Stimulated activated CD8-positive, alpha-beta memory T cell treated with anti-CD3 and anti-CD28 coated beads, Interleukin-15, amount 100 ng/mL, for 48 hours (primary cell): ENCODE measurements at regions not wholly inside any gene's neighbourhood (a gene's known extent, or its start where the extent isn't known, plus 50 kb on each side); places are given as distances from the start of the nearest gene placed in this dataset.

Source experiments
- DNase-seq, 2 donors: peaks; one replicate each; pipeline ENCODE4 v3.0.0-alpha.2; 2020; ENCODE audit warnings: low read depth in 2 of 2

DNA sequence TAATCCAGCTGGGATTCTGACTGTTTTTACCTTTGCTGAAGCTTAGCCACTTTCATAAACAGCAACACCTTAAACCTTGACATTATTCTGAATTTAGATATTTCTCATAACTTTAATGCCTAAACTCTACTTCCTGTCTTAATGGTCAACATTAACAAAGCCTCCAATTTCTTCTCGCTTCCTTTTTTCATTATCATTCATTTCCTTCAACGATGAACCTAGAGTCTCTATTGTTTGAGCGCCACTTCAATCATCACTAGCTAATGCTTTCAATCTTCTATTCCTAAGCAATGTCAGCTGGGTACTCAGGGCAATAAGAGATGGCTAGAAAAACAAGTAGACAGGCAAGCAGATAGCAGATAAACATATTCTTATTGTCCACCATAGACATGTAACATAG is 96.6 kb upstream of the TMEM196 start:
- no peak for DNase-seq

DNA sequence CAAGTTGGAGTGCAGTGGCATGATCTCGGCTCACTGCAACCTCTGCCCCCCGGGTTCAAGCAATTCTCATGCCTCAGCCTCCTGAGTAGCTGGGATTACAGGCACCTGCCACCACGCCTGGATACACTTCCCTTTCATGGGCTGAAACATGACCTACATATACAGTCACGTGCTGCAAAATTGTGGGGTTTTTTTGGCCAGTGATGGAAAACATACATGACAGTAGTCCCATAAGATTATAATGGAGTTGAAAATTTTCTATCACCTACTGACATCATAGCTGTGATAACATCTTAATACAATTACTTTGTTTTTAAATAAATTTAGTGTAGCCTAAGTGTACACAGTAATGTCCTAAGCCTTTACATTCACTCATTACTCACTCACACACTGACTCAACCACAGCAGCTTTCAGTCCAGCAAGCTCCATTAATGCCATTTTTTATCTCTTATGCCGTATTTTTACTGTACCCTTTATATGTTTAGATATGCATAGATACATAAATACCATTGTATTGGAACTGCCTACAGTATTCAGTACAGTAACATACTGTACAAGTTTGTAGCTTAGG is 79.9 kb upstream of the TMEM196 start:
- DNase-seq, result no peak

- no peak for DNase-seq
These were observed 78.8 kb upstream of the TMEM196 start for GRCh38 chr7:19852192-19852591.

DNA sequence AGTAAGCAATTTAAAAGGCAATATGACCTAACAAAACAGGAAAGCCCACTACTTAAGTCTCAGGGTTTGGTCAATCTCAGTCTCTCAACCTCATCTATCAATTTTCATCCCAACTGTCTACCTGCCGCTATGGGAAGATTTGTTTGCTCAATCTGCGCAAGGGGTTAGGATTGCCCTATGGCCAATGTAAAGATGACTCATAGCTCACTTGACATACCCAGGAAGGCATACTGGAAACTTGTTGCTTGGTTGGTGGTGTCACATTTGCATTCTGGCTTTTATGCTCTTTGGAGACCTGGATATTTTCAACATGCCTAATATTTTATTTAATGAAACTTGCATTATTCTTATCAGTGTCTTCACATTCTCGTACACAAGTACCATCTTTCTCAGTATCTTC is 78.1 kb upstream of the TMEM196 start:
- DNase-seq, result no peak

GRCh38 chr7:19834566-19834965 is 61.1 kb upstream of the TMEM196 start:
- no peak for DNase-seq

DNA sequence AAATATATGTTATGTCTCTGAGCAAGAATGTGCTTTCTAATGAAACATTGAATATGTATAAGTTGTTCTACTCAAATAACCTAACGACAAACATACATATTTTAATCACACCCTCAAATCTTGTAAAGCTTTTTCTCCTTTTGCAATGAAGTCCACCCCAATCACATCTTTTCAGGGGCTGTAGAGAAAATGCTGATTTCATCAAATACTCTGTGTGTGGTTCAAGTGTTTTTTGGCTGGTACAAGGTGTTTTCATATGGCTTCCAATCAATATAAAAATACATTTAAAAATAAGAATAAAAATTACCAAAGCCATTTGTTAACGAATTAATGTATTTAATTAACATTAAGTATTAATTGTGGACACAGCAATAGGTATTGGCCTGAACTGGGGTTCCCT is 57.2 kb upstream of the TMEM196 start:
- no peak for DNase-seq
